ENCODE measurements at regions not wholly inside any gene's neighbourhood (a gene's known extent, or its start where the extent isn't known, plus 50 kb on each side); places are given as distances from the start of the nearest gene placed in this dataset.

- ChIA-PET CTCF (no interaction called here), POLR2A (no interaction called here)
- no peak for ATAC-seq
- Mint-ChIP-seq H3K27ac (no peak overlapping the region), H3K36me3 (ENCODE audit: low read depth) (no peaks in the 10 kb centered on the region), H3K4me1 (no peaks in the 10 kb centered on the region), H3K4me3 (no peak overlapping the region), H3K9me3 (ENCODE audit: low read depth) (no peaks in the 10 kb centered on the region), H3K27me3 (no peaks in the 10 kb centered on the region)
- no peak for DNase-seq
- intact Hi-C loops (cut with DNase I, micrococcal nuclease) = no loop called here
Measured at GRCh38 chr2:66331176-66331575, 103.7 kb upstream of the MEIS1 start.

GRCh38 chr2:66329081-66329605 lies 105.8 kb upstream of the MEIS1 start:
- no peak overlapping the region for H3K27ac Mint-ChIP-seq
- POLR2A ChIA-PET = no interaction called here
- H3K4me3 Mint-ChIP-seq = no peak overlapping the region
- ATAC-seq (no peak), DNase-seq (no peak)
- H3K27me3 Mint-ChIP-seq = no peaks in the 10 kb centered on the region
- no peaks in the 10 kb centered on the region for H3K4me1 Mint-ChIP-seq
- H3K9me3 Mint-ChIP-seq (ENCODE audit: low read depth) = no peaks in the 10 kb centered on the region
- H3K36me3 Mint-ChIP-seq (ENCODE audit: low read depth) = no peaks in the 10 kb centered on the region
- CTCF ChIA-PET = no interaction called here
- intact Hi-C loops (cut with DNase I, micrococcal nuclease) = no loop called here

- Mint-ChIP-seq H3K4me3 (no peak overlapping the region), H3K9me3 (ENCODE audit: low read depth) (no peaks in the 10 kb centered on the region), H3K27me3 (no peaks in the 10 kb centered on the region), H3K4me1 (no peaks in the 10 kb centered on the region), H3K27ac (no peak overlapping the region), H3K36me3 (ENCODE audit: low read depth) (no peaks in the 10 kb centered on the region)
- DNase-seq (no peak), ATAC-seq (no peak)
- ChIA-PET CTCF (no interaction called here), POLR2A (no interaction called here)
- intact Hi-C loops (cut with DNase I, micrococcal nuclease) = no loop called here
Measured at GRCh38 chr2:66327066-66327740, 107.7 kb upstream of the MEIS1 start.

DNA sequence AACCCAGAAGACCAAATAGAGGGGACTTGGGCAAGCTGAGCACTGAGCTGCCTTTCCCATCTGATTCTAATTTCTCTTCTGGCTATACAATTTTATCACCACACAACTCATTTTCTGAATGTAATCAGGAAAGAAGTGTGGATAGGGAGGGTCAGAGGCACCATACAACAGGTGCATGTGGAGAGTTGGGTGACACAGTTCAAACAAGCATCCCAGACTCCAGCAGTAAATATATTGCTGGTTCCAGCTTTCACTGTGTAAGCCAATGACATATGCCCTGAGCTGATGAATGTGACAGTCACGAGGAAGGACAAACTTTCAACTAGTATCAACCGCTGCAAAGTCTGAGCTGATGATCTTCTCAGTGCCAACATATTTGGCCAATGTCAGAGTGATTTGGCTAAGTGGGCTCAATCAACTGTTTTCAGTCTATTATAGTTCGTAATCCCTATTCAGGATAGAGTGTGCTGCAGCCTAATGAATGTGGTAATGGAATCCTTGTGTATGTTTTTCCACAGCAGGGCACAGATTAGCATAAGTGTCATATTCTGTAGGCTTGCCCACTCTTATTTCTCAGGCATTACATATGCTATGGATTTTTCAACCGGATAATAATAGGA lies 109.9 kb upstream of the MEIS1 start:
- Mint-ChIP-seq H3K4me3 (no peak overlapping the region), H3K27me3 (no peaks in the 10 kb centered on the region), H3K9me3 (ENCODE audit: low read depth) (no peaks in the 10 kb centered on the region), H3K27ac (no peak overlapping the region), H3K4me1 (no peaks in the 10 kb centered on the region), H3K36me3 (ENCODE audit: low read depth) (no peaks in the 10 kb centered on the region)
- POLR2A ChIA-PET = no interaction called here
- CTCF ChIA-PET = no interaction called here
- DNase-seq = no peak
- intact Hi-C loops (cut with DNase I, micrococcal nuclease) = no loop called here
- ATAC-seq = no peak

DNA sequence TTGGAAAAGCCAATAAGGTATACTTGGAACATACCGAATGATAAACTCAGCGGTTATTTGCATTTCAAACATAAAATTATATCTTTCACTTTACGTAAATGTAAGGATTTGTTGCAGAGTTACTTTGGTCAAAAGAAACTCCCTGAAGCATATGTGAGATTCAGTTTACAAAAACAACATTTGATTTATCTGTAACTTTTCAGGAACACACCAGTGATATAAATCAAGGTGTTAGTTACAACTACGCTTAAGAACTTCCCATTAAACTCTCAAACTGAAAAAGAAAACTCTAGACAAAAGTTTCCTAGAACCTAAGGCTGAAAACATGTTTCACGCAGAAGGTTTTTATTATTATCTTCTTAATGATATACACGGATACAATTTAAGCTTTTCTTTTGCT lies 110.6 kb upstream of the MEIS1 start:
- H3K27me3 Mint-ChIP-seq = no peaks in the 10 kb centered on the region
- no peaks in the 10 kb centered on the region for H3K36me3 Mint-ChIP-seq (ENCODE audit: low read depth)

GRCh38 chr2:66323406-66323805 lies 111.5 kb upstream of the MEIS1 start:
- Mint-ChIP-seq H3K9me3 (ENCODE audit: low read depth) (no peaks in the 10 kb centered on the region), H3K36me3 (ENCODE audit: low read depth) (no peaks in the 10 kb centered on the region), H3K4me3 (no peak overlapping the region), H3K27me3 (no peaks in the 10 kb centered on the region), H3K27ac (no peak overlapping the region), H3K4me1 (no peaks in the 10 kb centered on the region)
- ATAC-seq = no peak
- intact Hi-C loops (cut with DNase I, micrococcal nuclease) = no loop called here
- POLR2A ChIA-PET = no interaction called here
- no peak for DNase-seq
- CTCF ChIA-PET = no interaction called here

More for the DNA sequence above, 110.6 kb upstream of the MEIS1 start:
- Mint-ChIP-seq H3K9me3 (ENCODE audit: low read depth) (no peaks in the 10 kb centered on the region), H3K4me1 (no peaks in the 10 kb centered on the region), H3K4me3 (no peak overlapping the region), H3K27ac (no peak overlapping the region)
- DNase-seq = no peak
- ATAC-seq = no peak
- intact Hi-C loops (cut with DNase I, micrococcal nuclease) = no loop called here
- ChIA-PET CTCF (no interaction called here), POLR2A (no interaction called here)

DNA sequence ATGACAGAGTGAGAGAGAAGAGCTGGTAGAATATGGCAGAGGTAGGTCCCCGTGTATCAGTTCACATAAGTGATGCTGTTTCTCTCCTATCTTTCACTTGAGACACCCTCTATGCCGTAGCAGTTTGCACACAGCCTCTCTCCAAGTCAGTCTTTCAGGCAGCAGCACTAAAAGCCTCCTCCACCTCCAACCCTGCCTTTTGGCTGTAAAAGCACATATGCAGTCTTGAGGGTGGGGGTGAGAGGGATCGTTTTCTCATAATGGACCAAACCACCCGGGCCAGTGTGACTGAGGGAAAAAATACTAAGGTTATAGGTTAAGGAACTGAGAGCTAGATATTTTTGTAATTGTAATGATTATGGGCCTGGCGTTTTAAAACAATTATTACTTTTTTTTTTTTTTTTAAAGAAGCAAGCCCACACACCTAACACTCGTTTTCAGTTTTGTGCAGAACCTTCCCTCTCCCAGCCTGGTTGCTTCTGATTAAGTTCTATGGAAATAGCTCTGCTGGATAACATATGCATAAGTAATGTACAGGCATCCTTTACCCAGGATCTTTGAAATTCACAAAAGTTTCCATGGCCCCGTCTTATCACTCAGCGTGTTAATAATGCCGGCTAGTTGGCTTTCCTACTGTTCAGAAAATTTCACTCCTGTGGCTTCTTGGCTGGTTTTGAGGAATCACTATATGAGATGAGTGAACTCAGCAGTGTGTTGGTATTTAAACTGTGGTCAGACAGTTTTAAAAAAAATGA lies 112.2 kb upstream of the MEIS1 start:
- Mint-ChIP-seq H3K4me1 (no peaks in the 10 kb centered on the region), H3K9me3 (ENCODE audit: low read depth) (no peaks in the 10 kb centered on the region), H3K27me3 (no peaks in the 10 kb centered on the region), H3K36me3 (ENCODE audit: low read depth) (no peaks in the 10 kb centered on the region), H3K4me3 (no peak overlapping the region), H3K27ac (no peak overlapping the region)
- POLR2A ChIA-PET = no interaction called here
- DNase-seq (no peak), ATAC-seq (no peak)
- CTCF ChIA-PET = no interaction called here
- intact Hi-C loops (cut with DNase I, micrococcal nuclease) = no loop called here

DNA sequence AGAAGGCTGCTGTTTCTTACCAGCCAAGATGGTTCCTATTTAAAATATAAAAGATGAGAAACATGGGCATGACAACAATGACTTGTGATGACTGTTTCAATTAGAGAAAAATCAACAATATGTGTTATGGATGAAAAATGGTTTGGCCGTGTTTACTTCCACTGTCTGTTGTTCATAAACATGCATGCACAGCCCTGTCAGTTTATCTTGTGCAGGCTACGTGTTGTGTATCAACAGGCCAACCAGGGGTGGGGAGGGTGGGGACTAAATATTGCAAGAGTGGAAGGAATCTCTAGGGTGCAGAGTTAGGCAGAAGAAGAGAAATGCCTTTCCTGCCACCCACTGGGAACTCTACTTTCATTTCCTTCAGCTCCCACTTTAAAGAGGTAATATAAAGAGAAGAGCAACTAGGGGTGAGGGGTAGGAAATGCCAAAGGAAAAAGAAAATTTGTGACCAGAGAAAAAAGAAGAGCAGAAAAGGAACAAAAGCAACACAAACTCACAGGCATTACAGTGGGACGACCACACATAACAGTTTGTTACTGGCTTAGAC lies 116.8 kb upstream of the MEIS1 start:
- Mint-ChIP-seq H3K36me3 (ENCODE audit: low read depth) (no peaks in the 10 kb centered on the region), H3K9me3 (ENCODE audit: low read depth) (peaks cover 3% of the 10 kb centered on the region), H3K4me3 (no peak overlapping the region), H3K4me1 (no peaks in the 10 kb centered on the region), H3K27ac (no peak overlapping the region), H3K27me3 (no peaks in the 10 kb centered on the region)
- POLR2A ChIA-PET = no interaction called here
- ATAC-seq = no peak
- DNase-seq = no peak
- intact Hi-C loops (cut with DNase I, micrococcal nuclease) = no loop called here
- CTCF ChIA-PET = no interaction called here

GRCh38 chr2:66317268-66317890 lies 117.5 kb upstream of the MEIS1 start:
- CTCF ChIA-PET = no interaction called here
- H3K4me1 Mint-ChIP-seq = no peaks in the 10 kb centered on the region

DNA sequence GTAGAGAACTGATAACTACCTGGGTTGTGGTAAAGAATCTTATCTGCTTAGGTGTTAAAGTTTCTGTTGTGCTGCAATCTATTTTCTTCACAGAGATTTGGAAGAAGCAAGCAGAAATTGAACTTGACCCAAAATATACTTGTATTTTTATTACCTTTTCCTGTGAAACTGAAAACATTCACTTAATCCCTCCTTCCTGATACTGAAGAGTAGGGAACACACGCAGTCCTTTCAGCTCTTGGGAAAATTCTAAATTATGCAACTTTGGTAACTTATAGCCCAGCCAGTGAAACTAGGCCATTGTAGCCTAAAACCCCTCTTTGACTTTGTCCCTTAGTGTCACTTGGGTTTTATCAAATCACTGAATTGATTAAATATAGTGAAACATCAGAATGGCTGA lies 128.4 kb upstream of the MEIS1 start:
- Mint-ChIP-seq H3K4me3 (no peak overlapping the region), H3K4me1 (no peaks in the 10 kb centered on the region), H3K9me3 (ENCODE audit: low read depth) (peaks cover 3% of the 10 kb centered on the region), H3K27me3 (peaks cover 2% of the 10 kb centered on the region), H3K27ac (no peak overlapping the region), H3K36me3 (ENCODE audit: low read depth) (no peaks in the 10 kb centered on the region)
- POLR2A ChIA-PET = no interaction called here
- CTCF ChIA-PET = no interaction called here
- intact Hi-C loops (cut with DNase I, micrococcal nuclease) = no loop called here
- no peak for DNase-seq
- no peak for ATAC-seq

More at GRCh38 chr2:66317268-66317890, 117.5 kb upstream of the MEIS1 start:
- H3K4me3 Mint-ChIP-seq = no peak overlapping the region
- no peaks in the 10 kb centered on the region for H3K36me3 Mint-ChIP-seq (ENCODE audit: low read depth)
- ATAC-seq = no peak
- intact Hi-C loops (cut with DNase I, micrococcal nuclease) = no loop called here
- no peak for DNase-seq
- POLR2A ChIA-PET = no interaction called here
- peaks cover 6% of the 10 kb centered on the region for H3K9me3 Mint-ChIP-seq (ENCODE audit: low read depth)
- H3K27me3 Mint-ChIP-seq = no peaks in the 10 kb centered on the region
- no peak overlapping the region for H3K27ac Mint-ChIP-seq

- ATAC-seq (no peak), DNase-seq (no peak)
- no peaks in the 10 kb centered on the region for H3K4me1 Mint-ChIP-seq
- H3K4me3 Mint-ChIP-seq = no peak overlapping the region
- no peaks in the 10 kb centered on the region for H3K9me3 Mint-ChIP-seq (ENCODE audit: low read depth)
- peaks cover 2% of the 10 kb centered on the region for H3K27me3 Mint-ChIP-seq
- POLR2A ChIA-PET = no interaction called here
- intact Hi-C loops (cut with DNase I, micrococcal nuclease) = no loop called here
- H3K36me3 Mint-ChIP-seq (ENCODE audit: low read depth) = no peaks in the 10 kb centered on the region
- no peak overlapping the region for H3K27ac Mint-ChIP-seq
- CTCF ChIA-PET = no interaction called here
Measured at GRCh38 chr2:66305718-66306117, 129.2 kb upstream of the MEIS1 start.

- ATAC-seq = no peak
- H3K27ac Mint-ChIP-seq = no peak overlapping the region
- no peaks in the 10 kb centered on the region for H3K4me1 Mint-ChIP-seq
- intact Hi-C loops (cut with DNase I, micrococcal nuclease) = no loop called here
- ChIA-PET CTCF (no interaction called here), POLR2A (no interaction called here)
- no peak for DNase-seq
- peaks cover 2% of the 10 kb centered on the region for H3K27me3 Mint-ChIP-seq
- H3K9me3 Mint-ChIP-seq (ENCODE audit: low read depth) = peaks cover under 1% of the 10 kb centered on the region
- H3K4me3 Mint-ChIP-seq = no peak overlapping the region
- H3K36me3 Mint-ChIP-seq (ENCODE audit: low read depth) = no peaks in the 10 kb centered on the region
Measured at GRCh38 chr2:66303471-66303870, 131.5 kb upstream of the MEIS1 start.

All from activated CD4-positive, alpha-beta T cell treated with anti-CD3 and anti-CD28 coated beads for 36 hours (primary cell).